HCT116 (cell line): ENCODE measurements at regions not wholly inside any gene's neighbourhood (a gene's known extent, or its start where the extent isn't known, plus 50 kb on each side); places are given as distances from the start of the nearest gene placed in this dataset.

Experiments
- ATAC-seq: fragments of 200-7000 bp; cut with Tn5 transposase; 2 replicates; pipeline ENCODE4 v1.9.1; 2020; ENCODE audit warnings: mild to moderate bottlenecking, moderate library complexity
- BruUV-seq: library from RNA; stranded (reverse); fragments of 400-500 nt; replicated peaks from 2 replicates; lab custom pipeline; 2021; lab: Mats Ljungman, UMichigan
- CTCF ChIA-PET: fragments of 300-600 bp; sonication (Branson Sonifier 250); formaldehyde crosslinking; loops from one replicate; lab custom pipeline; 2021; ENCODE audit warnings: antibody characterized with exemption; lab: Charles Lee
- POLR2A ChIA-PET: fragments of 300-600, 350-600 bp; sonication (Branson Sonifier 250); formaldehyde crosslinking; loops from one replicate; lab custom pipeline; 2021; ENCODE audit warnings: antibody characterized with exemption; lab: Charles Lee
- RAD21 ChIA-PET, 2 experiments: fragments of 300-600 bp; sonication (Branson Sonifier 250); formaldehyde crosslinking; loops; one replicate each; lab custom pipeline; 2023; ENCODE audit warnings: low total read pairs in 2 of 2; ENCODE audit not compliant: uncharacterized antibody in 2 of 2, unreplicated experiment in 2 of 2, low non-redundant PET in 1 of 2; lab: Charles Lee
- DNase-seq: peaks from one replicate; pipeline ENCODE4 v3.0.0-alpha.2; 2010; ENCODE audit warnings: low read depth, low spot score
- H2AFZ ChIP-seq: fragments of 200-600 bp; shearing (Covaris generic), sonication (generic); 2 replicates; pipeline ENCODE4 v1.6.1; 2017; ENCODE audit warnings: low read depth, mixed run types, mixed read lengths, antibody characterized with exemption, low read length; ENCODE audit not compliant: poor library complexity, severe bottlenecking
- H3K27ac ChIP-seq: 2 replicates; pipeline ENCODE4 v1.5.1; 2012; ENCODE audit warnings: low read depth, low read length
- H3K27me3 ChIP-seq: fragments of 200-600 bp; sonication (generic); 2 replicates; pipeline ENCODE4 v1.6.1; 2016; ENCODE audit warnings: mixed run types, low read length, mixed read lengths; ENCODE audit not compliant: insufficient read depth
- H3K36me3 ChIP-seq, 2 experiments: fragments of 200-500 bp in 1 of 2; fragments of 200-600 bp in 1 of 2; sonication (Bioruptor generic) in 1 of 2; sonication (generic) in 1 of 2; 2 replicates each; pipeline versions ENCODE4 v1.5.1 to v1.6.1; 2014 to 2016; ENCODE audit warnings: low read length in 2 of 2, inconsistent platforms in 1 of 2, mixed read lengths in 1 of 2, mixed run types in 1 of 2; ENCODE audit not compliant: insufficient read depth in 2 of 2, control insufficient read depth in 1 of 2
- H3K4me1 ChIP-seq, 2 experiments: fragments of 200-600 bp in 1 of 2; sonication (generic) in 1 of 2; 2 replicates each; pipeline versions ENCODE4 v1.5.1 to v1.6.1; 2012 to 2017; ENCODE audit warnings: low read length in 2 of 2, inconsistent platforms in 1 of 2, mild to moderate bottlenecking in 1 of 2, mixed read lengths in 1 of 2, mixed run types in 1 of 2, moderate library complexity in 1 of 2; ENCODE audit not compliant: insufficient read depth in 2 of 2, control insufficient read depth in 1 of 2
- H3K4me2 ChIP-seq: fragments of 200-600 bp; sonication (generic); 2 replicates; pipeline ENCODE4 v1.6.1; 2017; ENCODE audit warnings: mixed run types, low read length, mixed read lengths
- H3K4me3 ChIP-seq, 2 experiments: fragments of 200-600 bp in 1 of 2; sonication (generic) in 1 of 2; replicated peaks in 1 of 2; 2 replicates each; pipeline ENCODE4 v1.5.1; 2011 to 2016; ENCODE audit warnings: low read length in 2 of 2, control low read depth in 1 of 2, low read depth in 1 of 2, mild to moderate bottlenecking in 1 of 2, mixed read lengths in 1 of 2, mixed run types in 1 of 2
- H3K79me2 ChIP-seq: fragments of 200-600 bp; sonication (generic); 2 replicates; pipeline ENCODE4 v1.6.1; 2017; ENCODE audit warnings: mild to moderate bottlenecking, mixed run types, low read length, moderate library complexity, mixed read lengths; ENCODE audit not compliant: insufficient read depth
- H3K9ac ChIP-seq: fragments of 200-600 bp; sonication (generic); 2 replicates; pipeline ENCODE4 v1.6.1; 2016; ENCODE audit warnings: low read length, mixed read lengths
- H3K9me2 ChIP-seq: fragments of 200-600 bp; sonication (generic), shearing (Covaris generic); 2 replicates; pipeline ENCODE4 v1.6.1; 2017; ENCODE audit warnings: mixed run types, mild to moderate bottlenecking, moderate library complexity; ENCODE audit not compliant: insufficient read depth
- H3K9me3 ChIP-seq, 2 experiments: fragments of 200-500 bp in 1 of 2; fragments of 200-600 bp in 1 of 2; sonication (Bioruptor generic) in 1 of 2; sonication (generic) in 1 of 2; 2 replicates each; pipeline ENCODE4 v1.6.1; 2014 to 2017; ENCODE audit warnings: low read length in 2 of 2, mixed read lengths in 2 of 2, inconsistent platforms in 1 of 2, low read depth in 1 of 2, mild to moderate bottlenecking in 1 of 2, mixed run types in 1 of 2, moderate library complexity in 1 of 2; ENCODE audit not compliant: control insufficient read depth in 1 of 2, insufficient read depth in 1 of 2
- H4K20me1 ChIP-seq: fragments of 200-600 bp; sonication (generic), shearing (Covaris generic); 2 replicates; pipeline ENCODE4 v1.6.1; 2017; ENCODE audit warnings: mixed run types, mild to moderate bottlenecking, moderate library complexity; ENCODE audit not compliant: insufficient read depth
- CBX3 ChIP-seq: IDR thresholded peaks from 2 replicates; pipeline ENCODE4 v1.6.1; 2012; ENCODE audit warnings: low read depth
- CEBPB ChIP-seq: IDR thresholded peaks from 2 replicates; pipeline ENCODE4 v1.6.1; 2012; ENCODE audit warnings: low read depth
- CTCF ChIP-seq, 3 experiments: fragments of 200-600 bp in 1 of 3; sonication (generic) in 1 of 3; IDR thresholded peaks in 2 of 3; conservative IDR thresholded peaks in 1 of 3; 2 replicates each; pipeline ENCODE4 v1.5.1; 2012 to 2017; ENCODE audit warnings: low read depth in 2 of 3, low read length in 2 of 3, antibody characterized with exemption in 1 of 3, borderline replicate concordance in 1 of 3, control low read depth in 1 of 3, mild to moderate bottlenecking in 1 of 3, mixed read lengths in 1 of 3, mixed run types in 1 of 3, moderate library complexity in 1 of 3; ENCODE audit not compliant: insufficient read depth in 1 of 3
- EGR1 ChIP-seq: IDR thresholded peaks from 2 replicates; pipeline ENCODE4 v1.6.1; 2012; ENCODE audit warnings: low read depth
- ELF1 ChIP-seq: IDR thresholded peaks from 2 replicates; pipeline ENCODE4 v1.6.1; 2012; ENCODE audit warnings: low read depth, borderline replicate concordance
- EZH2 ChIP-seq: fragments of 200-600 bp; sonication (generic); IDR thresholded peaks from 2 replicates; pipeline ENCODE4 v1.6.1; 2017; ENCODE audit warnings: antibody characterized with exemption, mixed run types
- EZH2phosphoT487 ChIP-seq: fragments of 200-600 bp; IDR thresholded peaks from 2 replicates; pipeline ENCODE4 v1.6.1; 2018; ENCODE audit warnings: antibody characterized with exemption, borderline replicate concordance
- JUND ChIP-seq: IDR thresholded peaks from 2 replicates; pipeline ENCODE4 v1.6.1; 2012
- MAX ChIP-seq: IDR thresholded peaks from 2 replicates; pipeline ENCODE4 v1.6.1; 2012
- POLR2A ChIP-seq: IDR thresholded peaks from 2 replicates; pipeline ENCODE4 v1.7.0; 2011; ENCODE audit warnings: borderline replicate concordance; ENCODE audit not compliant: insufficient read depth, insufficient read length; ENCODE audit errors: extremely low read depth
- POLR2AphosphoS5 ChIP-seq: IDR thresholded peaks from 2 replicates; pipeline ENCODE4 v1.6.1; 2011; ENCODE audit warnings: mild to moderate bottlenecking, low read depth, low read length, moderate library complexity
- REST ChIP-seq: IDR thresholded peaks from 2 replicates; pipeline ENCODE4 v1.6.1; 2012; ENCODE audit warnings: low read depth
- TCF7L2 ChIP-seq: IDR thresholded peaks from 2 replicates; pipeline ENCODE4 v1.7.0; 2011; ENCODE audit warnings: borderline replicate concordance, inconsistent platforms; ENCODE audit not compliant: insufficient read depth, insufficient read length; ENCODE audit errors: extremely low read depth
- YY1 ChIP-seq: IDR thresholded peaks from 2 replicates; pipeline ENCODE4 v1.6.1; 2011; ENCODE audit warnings: low read length, low read depth, moderate library complexity, mild to moderate bottlenecking; ENCODE audit not compliant: insufficient replicate concordance; ENCODE audit errors: extremely low read depth
- ZFX ChIP-seq: fragments of 450-650 bp; IDR thresholded peaks from 2 replicates; pipeline ENCODE4 v1.6.1; 2017
- intact Hi-C: fragments of 100-400 bp; cut with micrococcal nuclease; formaldehyde crosslinking; loops from 2 replicates; pipeline ENCODE4 v1.10.0; 2022

- no peak overlapping the region for H3K9ac ChIP-seq
- no peaks in the 10 kb centered on the region for H3K79me2 ChIP-seq
- no peaks in the 10 kb centered on the region for H3K4me1 ChIP-seq
- H3K27ac ChIP-seq = no peak overlapping the region
- TF ChIP-seq REST = no peak
- no peak for TF ChIP-seq TCF7L2
- TF ChIP-seq POLR2A = no peak
- TF ChIP-seq, all 23 proteins: peak for 0
- CTCF ChIA-PET = no interaction called here
- POLR2A ChIA-PET = no interaction called here
- Histone ChIP-seq H3K36me3 (no peaks in the 10 kb centered on the region), H3K4me3 (no peak overlapping the region), H3K4me2 (no peak overlapping the region), H3K27me3 (no peaks in the 10 kb centered on the region), H3K9me2 (no peaks in the 10 kb centered on the region), H3K9me3 (no peaks in the 10 kb centered on the region), H4K20me1 (no peaks in the 10 kb centered on the region), H2AFZ (no peak overlapping the region)
- ATAC-seq = no peak
- DNase-seq = no peak
- BruUV-seq = no TSS peak
- intact Hi-C loops = no loop called here
- RAD21 ChIA-PET = no interaction called here
These were observed 444.9 kb upstream of the SULF2 start for GRCh38 chr20:48230216-48230615.

- H3K4me2 ChIP-seq = no peak overlapping the region
- RAD21 ChIA-PET = no interaction called here
- TF ChIP-seq MAX (no peak), ZFX (no peak), POLR2AphosphoS5 (no peak), ELF1 (no peak), CEBPB (no peak), CBX3 (no peak), JUND (no peak), YY1 (no peak), CTCF (IDR thresholded peaks at IDR 0.05 in 2 of 3, conservative IDR thresholded peaks at IDR 0.05 in 1 of 3; ENCODE audit: borderline replicate concordance in 1 of 3, insufficient read depth in 1 of 3, low read depth in 2 of 3, low read length in 2 of 3) (no peak), EZH2phosphoT487 (no peak), EGR1 (no peak), EZH2 (no peak)
- DNase-seq = no peak
- H3K9me2 ChIP-seq = no peaks in the 10 kb centered on the region
- no peaks in the 10 kb centered on the region for H3K4me1 ChIP-seq
- H3K27me3 ChIP-seq = no peaks in the 10 kb centered on the region
- no peaks in the 10 kb centered on the region for H3K79me2 ChIP-seq
- no peaks in the 10 kb centered on the region for H3K36me3 ChIP-seq
- H3K9me3 ChIP-seq = no peaks in the 10 kb centered on the region
- H3K9ac ChIP-seq = no peak overlapping the region
- no peak overlapping the region for H3K4me3 ChIP-seq
- H3K27ac ChIP-seq = no peak overlapping the region
- intact Hi-C loops = no loop called here
- POLR2A ChIA-PET = no interaction called here
- CTCF ChIA-PET = no interaction called here
- no peaks in the 10 kb centered on the region for H4K20me1 ChIP-seq
- BruUV-seq = no TSS peak
- ATAC-seq = no peak
- H2AFZ ChIP-seq = no peak overlapping the region
These were observed 442.1 kb upstream of the SULF2 start for GRCh38 chr20:48227381-48227780.
